ENCODE measurements at regions not wholly inside any gene's neighbourhood (a gene's known extent, or its start where the extent isn't known, plus 50 kb on each side); places are given as distances from the start of the nearest gene placed in this dataset.
A peak's percentile ranks its signal among the peaks of the same experiment; 100 is the strongest.
"Not testable (repeated sequence)": the region's sequence is repeated elsewhere in the genome, so short reads cannot be mapped to it uniquely, and the experiment has no call there.

DNA sequence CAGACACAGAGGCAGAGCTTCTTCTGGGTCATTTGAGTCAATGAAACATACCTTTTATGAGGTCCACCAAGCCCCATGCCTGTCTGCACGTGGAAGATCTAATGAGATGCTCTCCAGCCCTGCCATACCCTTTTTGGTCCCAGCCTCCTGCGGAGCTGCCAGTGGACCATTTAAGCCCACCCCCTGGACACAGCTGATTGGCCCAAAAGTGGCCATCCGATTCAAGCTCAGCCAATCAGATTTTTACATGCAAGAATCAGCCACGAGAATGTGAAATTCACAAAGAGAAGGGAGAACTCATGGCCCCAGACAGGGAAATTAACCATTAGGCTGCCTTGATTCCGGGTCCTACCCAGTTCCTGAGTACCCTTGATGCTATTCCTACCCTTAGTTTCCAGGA, 231.0 kb upstream of the EEF2KMT start:
- no peak for DNase-seq (ENCODE audit: low read depth in 2 of 3, low spot score in 2 of 3)

- DNase-seq (ENCODE audit: low read depth in 2 of 3, low spot score in 2 of 3) = no peak
These were observed 228.8 kb upstream of the EEF2KMT start for GRCh38 chr16:5326395-5326794.

GRCh38 chr16:5325932-5326331, 228.3 kb upstream of the EEF2KMT start:
- DNase-seq (ENCODE audit: low read depth in 2 of 3, low spot score in 2 of 3) = no peak

DNA sequence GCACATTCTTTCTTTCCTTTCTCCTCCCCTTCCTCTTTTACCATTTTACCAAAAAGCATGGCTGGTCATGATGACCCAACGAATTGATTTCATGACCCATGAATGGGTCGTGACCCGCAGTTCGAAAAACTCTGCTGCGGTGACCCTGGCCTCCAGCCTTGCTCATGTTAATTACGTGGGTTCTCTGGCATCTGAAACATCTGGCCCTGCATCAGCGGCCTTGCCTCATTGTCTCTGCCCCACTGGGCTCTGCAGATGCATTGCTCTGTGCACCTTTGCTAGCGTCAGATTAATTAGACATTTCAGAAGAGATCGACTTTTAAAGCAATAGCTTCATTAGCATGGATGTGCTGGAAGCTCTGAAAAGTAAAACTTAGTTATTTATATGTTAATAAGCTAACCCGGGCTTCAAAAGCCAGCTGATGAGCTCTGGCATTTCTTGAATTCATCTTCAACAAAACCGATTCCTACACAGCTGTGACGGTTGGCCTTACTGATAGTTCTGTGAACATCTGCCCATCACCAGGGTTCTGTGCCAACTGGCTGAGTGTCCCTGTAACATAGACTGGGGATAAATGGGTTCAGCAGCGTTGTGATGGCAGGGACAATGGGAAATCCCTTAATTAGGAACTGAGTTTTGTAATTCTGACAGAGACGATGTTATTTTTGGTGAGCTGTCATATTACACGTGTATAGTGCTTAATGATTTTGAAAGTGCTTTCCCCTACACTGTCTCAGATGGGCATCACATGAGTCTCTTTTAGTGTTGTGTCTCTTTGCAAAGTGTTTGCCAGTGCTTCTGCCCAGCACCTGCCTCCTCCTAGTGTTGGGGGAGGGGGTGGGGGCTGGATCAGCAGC, 225.9 kb upstream of the EEF2KMT start:
- no peak for DNase-seq (ENCODE audit: low read depth in 2 of 3, low spot score in 2 of 3)

DNA sequence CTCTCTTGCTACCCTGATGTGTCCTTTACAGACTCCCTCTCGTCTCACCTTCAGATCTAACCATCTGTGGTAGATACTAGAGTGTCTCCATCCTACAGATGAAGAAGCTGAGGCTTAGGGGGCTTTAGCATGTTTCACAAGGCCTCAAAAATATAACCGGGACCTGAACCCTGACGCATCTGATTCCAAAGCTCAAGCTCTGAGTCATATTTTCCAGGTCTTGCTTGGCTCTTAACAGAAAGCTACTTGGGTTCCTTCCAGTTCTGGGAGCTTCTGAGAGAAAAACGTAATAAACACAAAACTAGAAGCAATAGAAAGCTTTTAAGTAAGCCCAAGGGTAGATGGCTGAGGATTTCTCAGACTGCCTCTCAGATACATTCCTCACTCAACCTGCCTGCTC, 224.3 kb upstream of the EEF2KMT start:
- no peak for DNase-seq (ENCODE audit: low read depth in 2 of 3, low spot score in 2 of 3)

- DNase-seq (ENCODE audit: low read depth in 2 of 3, low spot score in 2 of 3) = no peak
These were observed 222.2 kb upstream of the EEF2KMT start for GRCh38 chr16:5319799-5320198.

DNA sequence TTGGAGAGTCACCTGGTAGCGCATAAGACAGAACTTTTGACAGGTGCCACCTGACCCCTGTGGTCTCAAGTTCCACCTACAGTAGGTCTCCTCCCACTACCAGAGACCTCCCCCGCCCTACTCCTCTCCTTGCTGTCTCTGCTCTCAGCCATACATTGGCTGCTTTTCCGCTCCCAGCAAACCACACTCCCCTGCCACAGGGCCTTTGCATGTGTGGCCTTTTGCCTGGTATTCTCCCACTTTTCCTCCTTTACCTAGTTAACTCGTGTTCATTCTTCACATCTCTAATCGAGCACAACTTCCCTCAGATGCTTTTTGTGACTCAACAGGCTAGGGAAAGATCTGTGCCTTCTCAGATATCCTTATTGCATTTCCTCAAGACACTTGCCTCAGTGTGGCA, 218.3 kb upstream of the EEF2KMT start:
- DNase-seq (ENCODE audit: low read depth in 2 of 3, low spot score in 2 of 3) = no peak

DNA sequence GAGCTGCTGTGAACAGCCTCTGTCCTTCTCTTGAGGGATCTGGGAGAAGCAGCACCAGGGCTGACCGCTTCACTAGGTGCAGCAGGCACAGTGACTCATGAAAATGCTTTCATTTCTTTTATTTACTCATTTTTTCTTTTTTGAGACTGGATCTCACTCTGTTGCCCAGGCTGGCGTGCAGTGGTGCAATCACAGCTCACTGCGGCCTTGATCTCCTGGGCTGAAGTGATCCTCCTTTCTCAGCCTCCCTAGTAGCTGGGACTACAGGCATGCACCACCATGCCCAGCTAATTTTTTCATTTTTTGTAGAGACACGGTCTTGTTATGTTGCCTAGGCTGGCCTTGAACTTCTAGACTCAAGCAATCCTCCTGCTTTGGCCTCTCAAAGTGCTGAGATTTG, 216.8 kb upstream of the EEF2KMT start:
- no peak for DNase-seq (ENCODE audit: low read depth in 2 of 3, low spot score in 2 of 3)

- no peak for DNase-seq (ENCODE audit: low read depth in 2 of 3, low spot score in 2 of 3)
These were observed 212.5 kb upstream of the EEF2KMT start for GRCh38 chr16:5309946-5310611.

GRCh38 chr16:5305023-5305422, 207.4 kb upstream of the EEF2KMT start:
- no peak for DNase-seq (ENCODE audit: low read depth in 2 of 3, low spot score in 2 of 3)

DNA sequence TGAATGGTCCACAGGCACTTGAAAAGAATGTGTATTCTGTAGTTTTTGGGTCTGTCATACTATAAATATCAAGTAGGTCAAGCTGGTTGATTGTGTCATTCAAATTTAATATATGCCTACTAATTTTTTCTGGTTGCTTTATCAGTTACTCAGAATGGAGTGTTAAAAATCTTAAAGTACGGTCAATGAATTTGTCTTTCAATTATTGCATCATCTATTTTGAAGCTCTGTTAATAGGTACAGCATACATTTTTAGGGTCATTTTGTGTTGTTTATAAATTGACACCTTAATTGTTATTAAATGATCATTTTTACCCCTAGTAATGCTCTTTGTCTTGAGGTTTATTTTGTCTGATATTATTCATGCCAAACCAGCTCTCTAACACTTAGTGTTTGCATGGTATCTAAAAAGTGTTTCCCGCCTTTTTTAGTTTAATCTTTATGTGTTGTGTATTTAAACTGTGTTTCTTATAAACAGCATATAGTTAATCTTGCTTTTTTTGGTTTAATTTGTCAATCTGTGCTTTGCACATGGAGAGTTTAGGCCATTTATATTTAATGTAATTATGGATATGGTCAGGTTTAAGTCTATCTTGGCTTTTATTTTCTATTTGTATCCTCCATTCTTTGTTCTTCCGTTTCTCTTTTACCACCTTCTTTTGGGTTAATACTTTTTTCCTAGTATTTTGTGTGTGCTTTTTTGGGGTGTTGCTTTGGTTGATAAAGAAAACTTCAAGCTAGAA, 204.9 kb upstream of the EEF2KMT start:
- no peak for DNase-seq (ENCODE audit: low read depth in 2 of 3, low spot score in 2 of 3)

DNA sequence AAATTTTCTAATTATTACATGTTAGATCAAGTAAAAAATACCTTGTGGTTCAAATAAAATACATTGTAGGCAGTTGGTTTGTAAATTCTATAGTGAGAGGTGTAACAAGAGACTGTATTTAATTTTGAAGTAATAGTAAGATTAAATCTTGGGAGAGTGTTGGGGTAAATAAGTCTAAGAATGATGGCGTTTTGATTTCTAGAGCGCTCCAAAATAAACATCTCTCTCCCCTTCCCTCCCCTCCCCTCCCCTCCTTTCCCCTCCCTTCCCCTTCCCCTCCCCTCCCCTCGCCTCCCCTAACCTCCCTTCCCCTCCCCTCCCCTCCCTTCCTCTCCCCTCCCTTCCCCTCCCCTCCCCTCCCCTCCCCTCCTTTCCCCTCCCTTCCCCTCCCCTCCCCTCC, 200.6 kb upstream of the EEF2KMT start:
- DNase-seq (ENCODE audit: low read depth in 2 of 3, low spot score in 2 of 3) = no peak

- DNase-seq (ENCODE audit: low read depth in 2 of 3, low spot score in 2 of 3) = no peak
These were observed 198.6 kb upstream of the EEF2KMT start for GRCh38 chr16:5296176-5296575.

GRCh38 chr16:5295304-5295703, 197.7 kb upstream of the EEF2KMT start:
- DNase-seq (ENCODE audit: low read depth in 2 of 3, low spot score in 2 of 3) = not testable (repeated sequence)

DNA sequence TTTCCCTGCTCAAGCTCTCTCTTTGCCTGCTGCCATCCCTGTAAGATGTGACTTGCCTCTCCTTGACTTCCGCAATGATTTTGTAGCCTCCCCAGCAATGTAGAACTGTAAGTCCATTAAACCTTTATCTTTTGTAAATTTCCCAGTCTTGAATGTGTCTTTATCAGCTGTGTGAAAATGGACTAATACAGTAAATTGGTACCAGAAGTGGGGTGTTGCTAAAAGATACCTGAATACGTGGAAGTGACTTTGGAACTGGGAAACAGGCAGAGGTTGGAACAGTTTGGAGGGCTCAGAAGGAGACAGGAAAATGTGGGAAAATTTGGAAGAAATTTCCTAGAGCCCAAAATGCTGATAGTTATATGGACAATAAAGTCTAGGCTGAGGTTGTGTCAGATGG, 184.6 kb upstream of the EEF2KMT start:
- DNase-seq (ENCODE audit: low read depth in 2 of 3, low spot score in 2 of 3) = not testable (repeated sequence)

GRCh38 chr16:5257462-5257861, 159.9 kb upstream of the EEF2KMT start:
- no peak for DNase-seq (ENCODE audit: low read depth in 2 of 3, low spot score in 2 of 3)

GRCh38 chr16:5252791-5253190, 155.2 kb upstream of the EEF2KMT start:
- DNase-seq (ENCODE audit: low read depth in 2 of 3, low spot score in 2 of 3) = no peak

DNA sequence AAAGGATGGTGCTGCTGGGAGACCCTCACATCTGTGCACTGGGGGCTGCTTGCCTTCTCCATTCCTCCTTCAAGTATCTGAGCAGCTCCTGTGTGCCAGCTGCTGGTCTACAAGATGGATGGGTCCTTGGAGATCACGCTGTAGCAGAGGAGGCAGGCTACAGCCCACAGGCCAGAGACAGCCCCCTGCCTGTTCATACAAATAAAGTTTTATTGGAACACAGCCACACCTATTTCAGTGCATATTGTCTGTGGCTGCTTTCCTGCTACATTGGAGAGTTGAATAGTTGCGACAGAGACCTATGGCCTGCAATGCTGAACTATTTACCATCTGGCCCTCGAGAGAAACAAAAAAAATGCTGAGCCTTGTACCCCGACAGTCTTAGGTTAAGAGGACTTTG, 149.8 kb upstream of the EEF2KMT start:
- not testable (repeated sequence) for DNase-seq (ENCODE audit: low read depth in 2 of 3, low spot score in 2 of 3)

DNA sequence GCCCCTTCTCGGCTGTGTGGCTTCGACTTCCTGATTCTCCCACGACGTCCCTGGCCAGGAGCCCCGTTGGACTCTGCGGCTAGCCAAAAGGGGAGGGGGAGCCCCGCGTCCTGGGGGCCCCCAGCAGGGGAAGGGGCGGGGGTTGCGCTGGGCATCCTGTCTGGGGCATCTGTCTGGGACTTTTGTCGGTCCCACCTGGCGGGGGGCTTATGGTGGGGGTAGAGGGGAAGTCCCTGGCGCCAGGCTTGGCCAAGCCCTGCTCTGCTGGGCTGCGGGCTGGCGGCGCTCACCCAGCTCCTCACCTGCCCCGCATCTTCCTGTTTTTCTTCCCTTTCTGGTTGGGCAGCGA, 142.7 kb upstream of the EEF2KMT start:
- DNase-seq (ENCODE audit: low read depth in 2 of 3, low spot score in 2 of 3) = peak in 1 of 3 donors; percentile 1

DNA sequence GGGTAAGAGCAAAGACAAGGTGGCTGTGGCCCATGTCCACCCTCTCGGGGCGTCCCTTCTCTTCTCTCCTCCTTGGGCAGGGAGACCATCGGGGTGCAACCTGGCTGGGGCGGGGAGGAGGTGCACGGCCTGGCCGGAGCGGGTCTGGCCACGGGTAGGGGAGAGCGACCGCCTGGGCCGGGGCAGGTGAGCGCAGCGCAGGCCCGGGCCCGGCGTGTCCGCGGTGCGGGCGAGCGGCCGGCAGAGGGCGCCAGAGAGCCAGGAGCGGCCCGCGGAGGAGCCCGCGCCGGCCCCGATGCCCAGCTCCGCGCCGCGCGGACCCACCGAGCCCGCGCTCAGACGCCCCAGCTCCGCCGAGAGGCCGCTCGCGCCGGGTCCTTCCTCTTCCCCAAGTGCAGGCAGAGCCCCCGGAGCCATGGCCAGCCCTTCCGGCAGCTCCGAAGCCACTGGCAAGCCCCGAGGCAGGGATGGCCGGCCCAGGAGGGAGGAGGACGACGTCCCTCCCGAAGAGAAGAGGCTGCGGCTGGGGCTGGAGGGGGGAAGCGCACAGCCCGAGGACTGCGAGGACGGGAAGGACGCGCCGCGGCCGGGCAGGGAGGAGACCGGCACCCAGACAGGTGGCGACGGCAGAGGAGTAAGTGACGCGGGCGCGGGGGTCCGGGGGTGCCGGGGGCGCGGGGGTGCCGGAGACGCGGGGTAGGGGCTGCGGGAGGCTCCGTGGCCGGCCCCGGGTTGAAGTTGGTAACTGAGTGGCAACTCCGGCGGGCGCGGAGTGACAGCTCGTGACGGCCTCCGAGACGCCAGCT, 142.1 kb upstream of the EEF2KMT start:
- peak in 2 of 3 donors; percentile 28 to 34 for DNase-seq (ENCODE audit: low read depth in 2 of 3, low spot score in 2 of 3)

DNA sequence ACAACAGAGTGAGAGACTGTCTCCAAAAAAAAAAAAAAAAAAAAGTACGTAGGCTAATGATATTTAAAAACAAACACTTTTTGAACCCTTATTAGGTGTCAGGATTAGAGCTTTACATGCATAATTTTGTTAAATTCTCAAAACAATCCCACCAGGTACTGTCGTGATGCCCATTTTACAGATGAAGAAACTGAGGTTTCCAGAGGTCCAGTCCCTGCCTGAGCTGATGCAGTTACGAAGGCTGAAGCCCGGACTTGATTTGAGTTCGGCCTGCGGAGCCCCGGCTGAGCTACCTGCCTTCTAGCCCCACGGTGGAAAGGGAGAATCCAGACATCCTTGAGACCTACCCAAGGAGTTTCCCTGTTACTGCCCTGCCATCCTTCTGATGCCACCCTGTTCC, 137.5 kb upstream of the EEF2KMT start:
- DNase-seq (ENCODE audit: low read depth in 2 of 3, low spot score in 2 of 3) = no peak
